Activated naive CD8-positive, alpha-beta T cell (primary cell): ENCODE measurements at regions not wholly inside any gene's neighbourhood (a gene's known extent, or its start where the extent isn't known, plus 50 kb on each side); places are given as distances from the start of the nearest gene placed in this dataset.

Experiments
- H3K27ac Mint-ChIP-seq: one replicate; pipeline ENCODE4 v1.8.0; 2021; ENCODE audit warnings: mixed read lengths
- H3K27me3 Mint-ChIP-seq: one replicate; pipeline ENCODE4 v1.8.0; 2021; ENCODE audit warnings: mixed read lengths
- H3K36me3 Mint-ChIP-seq: one replicate; pipeline ENCODE4 v1.8.0; 2021; ENCODE audit warnings: mixed read lengths
- H3K4me1 Mint-ChIP-seq: one replicate; pipeline ENCODE4 v1.8.0; 2021; ENCODE audit warnings: low read depth, mixed read lengths
- H3K4me3 Mint-ChIP-seq: one replicate; pipeline ENCODE4 v1.8.0; 2021; ENCODE audit warnings: mild to moderate bottlenecking, mixed read lengths
- H3K9me3 Mint-ChIP-seq: one replicate; pipeline ENCODE4 v1.8.0; 2021; ENCODE audit warnings: low read depth, mixed read lengths

GRCh38 chr2:118171546-118171945 lies 83.3 kb downstream of the INSIG2 start:
- no peaks in the 10 kb centered on the region for H3K4me1 Mint-ChIP-seq
- H3K9me3 Mint-ChIP-seq, result no peaks in the 10 kb centered on the region
- H3K36me3 Mint-ChIP-seq, result no peaks in the 10 kb centered on the region
- no peak overlapping the region for H3K27ac Mint-ChIP-seq
- no peak overlapping the region for H3K4me3 Mint-ChIP-seq
- H3K27me3 Mint-ChIP-seq, result peaks cover 1% of the 10 kb centered on the region

GRCh38 chr2:118169359-118170005 lies 81.2 kb downstream of the INSIG2 start:
- no peaks in the 10 kb centered on the region for H3K4me1 Mint-ChIP-seq
- no peak overlapping the region for H3K27ac Mint-ChIP-seq

GRCh38 chr2:118168615-118169014 lies 80.3 kb downstream of the INSIG2 start:
- H3K36me3 Mint-ChIP-seq, result peaks cover 4% of the 10 kb centered on the region
- peaks cover 9% of the 10 kb centered on the region for H3K9me3 Mint-ChIP-seq
- no peaks in the 10 kb centered on the region for H3K4me1 Mint-ChIP-seq
- H3K27ac Mint-ChIP-seq, result no peak overlapping the region
- no peak overlapping the region for H3K4me3 Mint-ChIP-seq
- no peaks in the 10 kb centered on the region for H3K27me3 Mint-ChIP-seq

More at GRCh38 chr2:118169359-118170005, 81.2 kb downstream of the INSIG2 start:
- H3K36me3 Mint-ChIP-seq, result peaks cover 2% of the 10 kb centered on the region
- no peaks in the 10 kb centered on the region for H3K27me3 Mint-ChIP-seq
- peaks cover 9% of the 10 kb centered on the region for H3K9me3 Mint-ChIP-seq
- H3K4me3 Mint-ChIP-seq, result peak overlapping the region; percentile 15

- no peak overlapping the region for H3K4me3 Mint-ChIP-seq
- H3K36me3 Mint-ChIP-seq, result peaks cover 4% of the 10 kb centered on the region
- peaks cover 3% of the 10 kb centered on the region for H3K27me3 Mint-ChIP-seq
- H3K4me1 Mint-ChIP-seq, result no peaks in the 10 kb centered on the region
- H3K27ac Mint-ChIP-seq, result no peak overlapping the region
- peaks cover 9% of the 10 kb centered on the region for H3K9me3 Mint-ChIP-seq
Measured at GRCh38 chr2:118167026-118167425, 78.8 kb downstream of the INSIG2 start.

- Mint-ChIP-seq H3K4me3 (no peak overlapping the region), H3K9me3 (peaks cover 9% of the 10 kb centered on the region), H3K4me1 (no peaks in the 10 kb centered on the region), H3K36me3 (peaks cover 4% of the 10 kb centered on the region), H3K27me3 (peaks cover 3% of the 10 kb centered on the region), H3K27ac (no peak overlapping the region)
Measured at GRCh38 chr2:118166242-118166641, 78.0 kb downstream of the INSIG2 start.

- Mint-ChIP-seq H3K4me3 (no peak overlapping the region), H3K9me3 (peaks cover 9% of the 10 kb centered on the region), H3K4me1 (no peaks in the 10 kb centered on the region), H3K27ac (no peak overlapping the region), H3K27me3 (peaks cover 6% of the 10 kb centered on the region), H3K36me3 (peaks cover 4% of the 10 kb centered on the region)
Measured at GRCh38 chr2:118165595-118165994, 77.3 kb downstream of the INSIG2 start.
